Fibroblast of lung (primary cell): ENCODE measurements at regions not wholly inside any gene's neighbourhood (a gene's known extent, or its start where the extent isn't known, plus 50 kb on each side); places are given as distances from the start of the nearest gene placed in this dataset.

Source experiments
- CTCF ChIP-seq, 2 donors: IDR thresholded peaks in 1 of 2; conservative IDR thresholded peaks in 1 of 2; 1 replicate in 1 of 2; 2 replicates in 1 of 2; pipeline ENCODE4 v1.5.1; 2011 to 2012; ENCODE audit warnings: low read length in 2 of 2, control low read depth in 1 of 2, inconsistent platforms in 1 of 2, low read depth in 1 of 2, mild to moderate bottlenecking in 1 of 2
- EZH2 ChIP-seq: IDR thresholded peaks from 2 replicates; pipeline ENCODE4 v1.5.1; 2012; ENCODE audit warnings: low read length, control low read depth, mild to moderate bottlenecking; ENCODE audit errors: missing control alignments

DNA sequence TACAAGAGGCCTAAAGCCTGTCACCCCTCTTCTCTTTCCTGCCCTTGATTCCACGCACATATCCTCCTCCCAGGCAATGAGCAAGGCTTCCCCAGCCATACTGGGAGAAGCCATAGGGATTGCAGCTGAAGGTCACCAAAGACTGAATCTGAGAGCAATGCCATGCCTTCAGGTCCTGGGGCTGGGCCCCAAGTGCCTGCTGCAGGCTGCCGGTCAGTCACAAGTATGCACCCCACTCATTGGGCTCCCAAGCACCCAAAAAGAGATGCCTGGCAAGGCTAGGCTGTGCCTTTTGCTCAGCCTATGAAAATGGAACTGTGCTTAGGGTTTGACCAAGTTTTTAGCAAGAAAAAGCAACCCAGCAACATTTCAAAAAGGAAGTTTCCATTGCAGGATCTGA is 210.6 kb upstream of the MAMLD1 start:
- TF ChIP-seq CTCF (conservative IDR thresholded peaks at IDR 0.05 in 1 of 2, IDR thresholded peaks at IDR 0.05 in 1 of 2; ENCODE audit: low read depth in 1 of 2, low read length in 2 of 2), result no peak
- TF ChIP-seq EZH2, result no peak
